Prostate gland (tissue), 2 donors: ENCODE measurements at regions not wholly inside any gene's neighbourhood (a gene's known extent, or its start where the extent isn't known, plus 50 kb on each side); places are given as distances from the start of the nearest gene placed in this dataset.

Experiments used
- DNase-seq: peaks from one replicate; pipeline ENCODE4 v3.0.0-alpha.2; 2019; ENCODE audit warnings: low spot score
- H3K27ac ChIP-seq, 2 donors: fragments of 200-600 bp; sonication (generic); 2 replicates each; pipeline ENCODE4 v1.5.1; 2017 to 2019
- H3K27me3 ChIP-seq: fragments of 200-600 bp; sonication (generic); replicated peaks from 2 replicates; pipeline ENCODE4 v1.5.1; 2019; ENCODE audit not compliant: insufficient read depth
- H3K36me3 ChIP-seq, 2 donors: fragments of 200-600 bp; sonication (generic); 1 replicate in 1 of 2; 2 replicates in 1 of 2; pipeline versions ENCODE4 v1.5.1 to v1.8.1; 2017 to 2019
- H3K4me1 ChIP-seq: fragments of 200-600 bp; sonication (generic); replicated peaks from 2 replicates; pipeline ENCODE4 v1.5.1; 2019
- H3K4me3 ChIP-seq, 2 donors: fragments of 200-600 bp; sonication (generic); 2 replicates each; pipeline ENCODE4 v1.5.1; 2017 to 2019
- H3K9me3 ChIP-seq: fragments of 200-600 bp; sonication (generic); 2 replicates; pipeline ENCODE4 v1.5.1; 2017
- CTCF ChIP-seq, 4 experiments: fragments of 200-600 bp in 2 of 4; fragments of 450-650 bp in 2 of 4; sonication (generic) in 2 of 4; IDR thresholded peaks; 1 replicate in 3 of 4; 2 replicates in 1 of 4; pipeline ENCODE4 v1.5.1; 2016 to 2019; ENCODE audit warnings: antibody characterized with exemption in 4 of 4, mild to moderate bottlenecking in 2 of 4, moderate library complexity in 2 of 4
- POLR2A ChIP-seq: fragments of 450-650 bp; IDR thresholded peaks from one replicate; pipeline ENCODE4 v1.6.1; 2016; ENCODE audit warnings: antibody characterized with exemption, mild to moderate bottlenecking
- POLR2AphosphoS5 ChIP-seq: sonication (generic); formaldehyde crosslinking; IDR thresholded peaks from one replicate; pipeline ENCODE4 v1.6.1; 2017; ENCODE audit warnings: antibody characterized with exemption
- WGBS: methylation state at CpG from one replicate; pipeline ENCODE4 v1.1.5; 2018; 5-methylcytosine and 5-hydroxymethylcytosine counted together
- intact Hi-C: fragments of 100-400 bp; cut with DNase I; formaldehyde crosslinking; loops from one replicate; pipeline ENCODE4 v1.14.2; 2022

- no peak for DNase-seq
- no peaks in the 10 kb centered on the region for H3K36me3 ChIP-seq
- H3K9me3 ChIP-seq, result no peaks in the 10 kb centered on the region
- no peak overlapping the region for H3K4me3 ChIP-seq
- no peak for TF ChIP-seq CTCF (IDR thresholded peaks at IDR 0.05)
- TF ChIP-seq POLR2A, result no peak
- no peak for TF ChIP-seq POLR2AphosphoS5
- no peak overlapping the region for H3K27ac ChIP-seq
- WGBS, result 25% methylated on average over 8 of the region's 8 CpGs
- intact Hi-C loops, result no loop called here
- no peaks in the 10 kb centered on the region for H3K27me3 ChIP-seq
- no peaks in the 10 kb centered on the region for H3K4me1 ChIP-seq
Observed at GRCh38 chr6:137749696-137750211, 117.3 kb upstream of the TNFAIP3 start.

- TF ChIP-seq CTCF (IDR thresholded peaks at IDR 0.05) (no peak), POLR2AphosphoS5 (no peak), POLR2A (no peak)
- intact Hi-C loops, result no loop called here
- no peak overlapping the region for H3K4me3 ChIP-seq
- no peak for DNase-seq
- 45% methylated on average over 5 of the region's 5 CpGs for WGBS
- no peaks in the 10 kb centered on the region for H3K9me3 ChIP-seq
- no peaks in the 10 kb centered on the region for H3K36me3 ChIP-seq
- no peaks in the 10 kb centered on the region for H3K4me1 ChIP-seq
- no peaks in the 10 kb centered on the region for H3K27me3 ChIP-seq
- H3K27ac ChIP-seq, result no peak overlapping the region
Observed at GRCh38 chr6:137750297-137750696, 116.8 kb upstream of the TNFAIP3 start.

GRCh38 chr6:137751768-137752560 is 115.1 kb upstream of the TNFAIP3 start:
- no peaks in the 10 kb centered on the region for H3K9me3 ChIP-seq
- no peak overlapping the region for H3K27ac ChIP-seq
- TF ChIP-seq POLR2A, result no peak
- no peak for TF ChIP-seq CTCF (IDR thresholded peaks at IDR 0.05)
- no peak for TF ChIP-seq POLR2AphosphoS5
- 86% methylated on average over 8 of the region's 8 CpGs for WGBS
- H3K4me3 ChIP-seq, result no peak overlapping the region
- no peak for DNase-seq
- H3K36me3 ChIP-seq, result no peaks in the 10 kb centered on the region
- intact Hi-C loops, result no loop called here
- no peaks in the 10 kb centered on the region for H3K4me1 ChIP-seq
- no peaks in the 10 kb centered on the region for H3K27me3 ChIP-seq

GRCh38 chr6:137754366-137754765 is 112.7 kb upstream of the TNFAIP3 start:
- Histone ChIP-seq H3K27ac (no peak overlapping the region), H3K36me3 (no peaks in the 10 kb centered on the region), H3K27me3 (no peaks in the 10 kb centered on the region), H3K4me1 (no peaks in the 10 kb centered on the region), H3K9me3 (no peaks in the 10 kb centered on the region), H3K4me3 (no peak overlapping the region)
- TF ChIP-seq POLR2A (no peak), CTCF (IDR thresholded peaks at IDR 0.05) (no peak), POLR2AphosphoS5 (no peak)
- WGBS, result 87% methylated on average over 3 of the region's 3 CpGs
- intact Hi-C loops, result no loop called here
- DNase-seq, result no peak

GRCh38 chr6:137754866-137755265 is 112.2 kb upstream of the TNFAIP3 start:
- intact Hi-C loops, result no loop called here
- no peak for DNase-seq
- H3K27me3 ChIP-seq, result no peaks in the 10 kb centered on the region

More at GRCh38 chr6:137754866-137755265, 112.2 kb upstream of the TNFAIP3 start:
- no peaks in the 10 kb centered on the region for H3K9me3 ChIP-seq
- TF ChIP-seq POLR2AphosphoS5, result no peak
- no peak for TF ChIP-seq CTCF (IDR thresholded peaks at IDR 0.05)
- no peak for TF ChIP-seq POLR2A
- H3K27ac ChIP-seq, result no peak overlapping the region
- no peaks in the 10 kb centered on the region for H3K36me3 ChIP-seq
- H3K4me3 ChIP-seq, result no peak overlapping the region
- H3K4me1 ChIP-seq, result no peaks in the 10 kb centered on the region
